Caco-2 (cell line): ENCODE measurements at regions not wholly inside any gene's neighbourhood (a gene's known extent, or its start where the extent isn't known, plus 50 kb on each side); places are given as distances from the start of the nearest gene placed in this dataset.

ENCODE experiments used
- BruUV-seq: library from RNA; stranded (reverse); fragments of 400-500 nt; replicated peaks from 2 replicates; lab custom pipeline; 2021; lab: Mats Ljungman, UMichigan
- CTCF ChIA-PET: fragments of 300-600 bp; sonication (Branson Sonifier 250); formaldehyde crosslinking; loops from one replicate; lab custom pipeline; 2022; ENCODE audit warnings: antibody characterized with exemption; lab: Charles Lee
- POLR2A ChIA-PET: fragments of 300-600 bp; sonication (Branson Sonifier 250); formaldehyde crosslinking; loops from one replicate; lab custom pipeline; 2022; ENCODE audit warnings: antibody characterized with exemption; lab: Charles Lee
- DNase-seq, 2 experiments: peaks; one replicate each; pipeline versions ENCODE4 v3.0.0 to v3.0.0-alpha.2; 2020 to 2022
- H3K27me3 ChIP-seq: replicated peaks from 2 replicates; pipeline ENCODE4 v1.6.0; 2011; ENCODE audit warnings: low read length; ENCODE audit not compliant: control insufficient read depth, insufficient read depth
- H3K36me3 ChIP-seq: 2 replicates; pipeline ENCODE4 v1.5.1; 2011; ENCODE audit warnings: low read length; ENCODE audit not compliant: control insufficient read depth, insufficient read depth
- H3K4me1 ChIP-seq: fragments of 250-450 bp; sonication (Bioruptor Pico); 2 replicates; pipeline ENCODE4 v1.5.1; 2020; ENCODE audit warnings: mild to moderate bottlenecking
- H3K4me3 ChIP-seq: 2 replicates; pipeline ENCODE4 v1.5.1; 2011; ENCODE audit warnings: low read depth, mild to moderate bottlenecking, control low read depth, low read length
- H3K9me3 ChIP-seq: fragments of 250-450 bp; sonication (Bioruptor Pico); 2 replicates; pipeline ENCODE4 v1.5.1; 2020; ENCODE audit warnings: mild to moderate bottlenecking, moderate library complexity
- H3K27ac Mint-ChIP-seq: one replicate; pipeline ENCODE4 v1.8.0; 2022; ENCODE audit warnings: mixed read lengths; ENCODE audit not compliant: unreplicated experiment
- H3K27me3 Mint-ChIP-seq: one replicate; pipeline ENCODE4 v1.8.0; 2022; ENCODE audit warnings: mixed read lengths; ENCODE audit not compliant: insufficient read depth, unreplicated experiment
- H3K36me3 Mint-ChIP-seq: one replicate; pipeline ENCODE4 v1.8.0; 2022; ENCODE audit warnings: mild to moderate bottlenecking, mixed read lengths; ENCODE audit not compliant: insufficient read depth, unreplicated experiment
- H3K4me1 Mint-ChIP-seq: one replicate; pipeline ENCODE4 v1.8.0; 2022; ENCODE audit warnings: low read depth, mixed read lengths; ENCODE audit not compliant: unreplicated experiment
- H3K4me3 Mint-ChIP-seq: one replicate; pipeline ENCODE4 v1.8.0; 2022; ENCODE audit warnings: mild to moderate bottlenecking, moderate library complexity, mixed read lengths; ENCODE audit not compliant: unreplicated experiment
- H3K9me3 Mint-ChIP-seq: one replicate; pipeline ENCODE4 v1.8.0; 2022; ENCODE audit warnings: mixed read lengths; ENCODE audit not compliant: unreplicated experiment
- intact Hi-C: fragments of 100-400 bp; cut with micrococcal nuclease; formaldehyde crosslinking; loops from one replicate; pipeline ENCODE4 v1.10.0; 2022; ENCODE audit not compliant: unreplicated experiment
- TF ChIP-seq, protein P1 (sequence below), 2 experiments: fragments of 200-600 bp in 1 of 2; IDR thresholded peaks; 1 replicate in 1 of 2; 2 replicates in 1 of 2; pipeline versions ENCODE4 v1.5.1 to v1.8.0; 2011 to 2022; ENCODE audit warnings: antibody characterized with exemption in 1 of 2, control low read depth in 1 of 2, inconsistent platforms in 1 of 2, low read depth in 1 of 2, low read length in 1 of 2, mild to moderate bottlenecking in 1 of 2, moderate library complexity in 1 of 2; ENCODE audit not compliant: insufficient read depth in 1 of 2, severe bottlenecking in 1 of 2, unreplicated experiment in 1 of 2

DNA sequence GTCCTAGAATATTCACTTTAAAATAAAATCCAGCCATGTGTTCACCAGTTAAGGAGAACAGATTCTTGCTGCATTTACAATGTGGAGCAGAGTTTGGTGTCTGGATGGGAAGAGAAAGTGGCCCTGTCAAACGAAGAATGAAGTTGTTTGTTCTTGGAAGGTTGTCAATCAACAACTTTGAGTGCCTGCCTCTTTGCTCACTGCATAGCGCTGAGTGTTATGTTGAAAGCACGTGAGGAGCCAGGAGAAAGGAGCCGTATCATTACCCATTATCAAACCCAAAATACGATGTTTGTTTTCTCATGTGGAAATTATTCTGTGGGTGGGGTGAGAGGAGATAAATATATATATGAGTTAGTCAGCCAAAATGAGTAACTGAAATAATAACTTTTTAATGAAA, 492.5 kb upstream of the POU3F3 start:
- Mint-ChIP-seq H3K4me1 (no peaks in the 10 kb centered on the region), H3K4me3 (no peak overlapping the region), H3K27ac (no peak overlapping the region), H3K27me3 (peaks cover 4% of the 10 kb centered on the region), H3K36me3 (no peaks in the 10 kb centered on the region), H3K9me3 (no peaks in the 10 kb centered on the region)
- H3K36me3 ChIP-seq = no peaks in the 10 kb centered on the region
- TF ChIP-seq, protein P1, sequence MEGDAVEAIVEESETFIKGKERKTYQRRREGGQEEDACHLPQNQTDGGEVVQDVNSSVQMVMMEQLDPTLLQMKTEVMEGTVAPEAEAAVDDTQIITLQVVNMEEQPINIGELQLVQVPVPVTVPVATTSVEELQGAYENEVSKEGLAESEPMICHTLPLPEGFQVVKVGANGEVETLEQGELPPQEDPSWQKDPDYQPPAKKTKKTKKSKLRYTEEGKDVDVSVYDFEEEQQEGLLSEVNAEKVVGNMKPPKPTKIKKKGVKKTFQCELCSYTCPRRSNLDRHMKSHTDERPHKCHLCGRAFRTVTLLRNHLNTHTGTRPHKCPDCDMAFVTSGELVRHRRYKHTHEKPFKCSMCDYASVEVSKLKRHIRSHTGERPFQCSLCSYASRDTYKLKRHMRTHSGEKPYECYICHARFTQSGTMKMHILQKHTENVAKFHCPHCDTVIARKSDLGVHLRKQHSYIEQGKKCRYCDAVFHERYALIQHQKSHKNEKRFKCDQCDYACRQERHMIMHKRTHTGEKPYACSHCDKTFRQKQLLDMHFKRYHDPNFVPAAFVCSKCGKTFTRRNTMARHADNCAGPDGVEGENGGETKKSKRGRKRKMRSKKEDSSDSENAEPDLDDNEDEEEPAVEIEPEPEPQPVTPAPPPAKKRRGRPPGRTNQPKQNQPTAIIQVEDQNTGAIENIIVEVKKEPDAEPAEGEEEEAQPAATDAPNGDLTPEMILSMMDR (IDR thresholded peaks at IDR 0.05; ENCODE audit: insufficient read depth in 1 of 2, low read depth in 1 of 2, low read length in 1 of 2, severe bottlenecking in 1 of 2, unreplicated experiment in 1 of 2) = no peak
- H3K4me1 ChIP-seq = no peaks in the 10 kb centered on the region
- H3K27me3 ChIP-seq = no peaks in the 10 kb centered on the region
- DNase-seq = no peak
- no TSS peak for BruUV-seq
- POLR2A ChIA-PET = no interaction called here
- H3K4me3 ChIP-seq = no peak overlapping the region
- H3K9me3 ChIP-seq = no peaks in the 10 kb centered on the region
- CTCF ChIA-PET = no interaction called here
- intact Hi-C loops = no loop called here

DNA sequence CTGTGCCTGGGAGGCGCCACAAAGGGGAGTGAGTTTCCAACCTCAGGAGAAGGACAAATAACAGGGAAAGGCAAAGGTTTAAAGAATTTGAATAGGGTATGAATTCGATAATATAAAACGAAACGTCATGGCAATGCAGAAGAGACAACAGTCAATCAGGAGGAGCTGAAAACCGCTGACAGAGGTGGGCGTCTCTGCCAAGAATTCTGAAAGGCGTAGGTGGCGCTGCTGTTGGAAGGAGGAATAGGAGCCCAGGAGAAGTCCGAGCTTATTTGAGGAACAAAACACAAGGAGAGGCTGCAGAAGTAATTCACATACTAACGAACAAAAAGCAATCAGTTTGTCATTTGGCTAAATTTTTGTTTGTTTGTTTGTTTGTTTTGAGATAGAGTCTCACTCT, 485.8 kb upstream of the POU3F3 start:
- no peaks in the 10 kb centered on the region for H3K9me3 Mint-ChIP-seq
- intact Hi-C loops = no loop called here

DNA sequence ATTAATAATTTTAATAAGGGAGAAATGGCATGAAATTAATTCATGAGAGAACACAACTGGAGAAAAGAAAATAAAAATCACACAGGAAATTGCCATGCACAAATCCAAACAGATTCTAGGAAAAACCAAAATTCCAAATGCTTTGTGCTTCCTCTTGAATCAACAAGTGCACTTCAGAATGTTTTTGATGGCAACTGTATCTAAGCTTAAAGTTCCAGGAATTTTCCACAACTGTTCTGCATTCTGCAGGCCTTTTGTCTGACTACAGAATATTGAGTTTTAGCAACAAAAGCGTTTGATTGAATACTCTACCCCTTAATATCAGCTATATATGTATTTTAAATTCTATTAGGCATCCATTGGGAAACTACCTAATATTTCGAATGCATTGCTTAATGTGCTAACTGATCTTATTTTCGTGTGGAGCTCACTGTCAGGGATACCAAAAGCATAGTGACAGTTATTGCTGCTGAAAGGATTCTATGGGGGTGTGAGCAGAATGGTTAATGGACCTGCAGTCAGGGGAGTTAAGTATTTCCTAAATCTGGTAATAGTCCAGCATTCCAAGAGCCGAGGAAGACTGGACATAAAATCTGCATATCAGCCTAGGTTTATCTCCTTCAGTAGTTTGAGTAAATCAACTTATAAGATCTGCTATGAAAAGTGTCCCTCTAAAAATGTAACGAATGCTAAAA, 482.7 kb upstream of the POU3F3 start:
- POLR2A ChIA-PET = no interaction called here
- CTCF ChIA-PET = no interaction called here
- H3K27ac Mint-ChIP-seq = no peak overlapping the region

More for the DNA sequence above, 485.8 kb upstream of the POU3F3 start:
- Histone ChIP-seq H3K27me3 (no peaks in the 10 kb centered on the region), H3K36me3 (no peaks in the 10 kb centered on the region), H3K4me1 (no peaks in the 10 kb centered on the region), H3K9me3 (no peaks in the 10 kb centered on the region), H3K4me3 (no peak overlapping the region)
- Mint-ChIP-seq H3K27me3 (peaks cover 17% of the 10 kb centered on the region), H3K27ac (no peak overlapping the region), H3K36me3 (no peaks in the 10 kb centered on the region), H3K4me3 (no peak overlapping the region), H3K4me1 (no peaks in the 10 kb centered on the region)
- DNase-seq = no peak
- no TSS peak for BruUV-seq
- CTCF ChIA-PET = no interaction called here
- TF ChIP-seq, protein P1 (IDR thresholded peaks at IDR 0.05; ENCODE audit: insufficient read depth in 1 of 2, low read depth in 1 of 2, low read length in 1 of 2, severe bottlenecking in 1 of 2, unreplicated experiment in 1 of 2) = no peak
- POLR2A ChIA-PET = no interaction called here

More for the DNA sequence above, 482.7 kb upstream of the POU3F3 start:
- Mint-ChIP-seq H3K4me3 (no peak overlapping the region), H3K4me1 (no peaks in the 10 kb centered on the region), H3K36me3 (no peaks in the 10 kb centered on the region), H3K27me3 (peaks cover 17% of the 10 kb centered on the region), H3K9me3 (no peaks in the 10 kb centered on the region)
- intact Hi-C loops = no loop called here
- Histone ChIP-seq H3K27me3 (no peaks in the 10 kb centered on the region), H3K36me3 (no peaks in the 10 kb centered on the region), H3K9me3 (no peaks in the 10 kb centered on the region), H3K4me3 (no peak overlapping the region), H3K4me1 (no peaks in the 10 kb centered on the region)
- TF ChIP-seq, protein P1 (IDR thresholded peaks at IDR 0.05; ENCODE audit: insufficient read depth in 1 of 2, low read depth in 1 of 2, low read length in 1 of 2, severe bottlenecking in 1 of 2, unreplicated experiment in 1 of 2) = no peak
- no TSS peak for BruUV-seq
- DNase-seq = no peak
